Neural crest cell (in vitro differentiated cells): ENCODE measurements at regions not wholly inside any gene's neighbourhood (a gene's known extent, or its start where the extent isn't known, plus 50 kb on each side); places are given as distances from the start of the nearest gene placed in this dataset.

Experiments
- DNase-seq: peaks from one replicate; pipeline ENCODE4 v3.0.0; 2021; ENCODE audit warnings: low read depth, mixed read lengths, low spot score
- H3K27ac Mint-ChIP-seq: one replicate; pipeline ENCODE4 v1.8.0; 2021; ENCODE audit warnings: mild to moderate bottlenecking, mixed read lengths; ENCODE audit not compliant: unreplicated experiment
- H3K27me3 Mint-ChIP-seq: 2 replicates; pipeline ENCODE4 v1.8.0; 2021; ENCODE audit warnings: low read depth, mild to moderate bottlenecking, mixed read lengths
- H3K36me3 Mint-ChIP-seq: 2 replicates; pipeline ENCODE4 v1.8.0; 2021; ENCODE audit warnings: low read depth, mild to moderate bottlenecking, mixed read lengths
- H3K4me1 Mint-ChIP-seq: 2 replicates; pipeline ENCODE4 v1.8.0; 2021; ENCODE audit warnings: mixed read lengths
- H3K4me3 Mint-ChIP-seq: one replicate; pipeline ENCODE4 v1.8.0; 2021; ENCODE audit warnings: mild to moderate bottlenecking, mixed read lengths
- H3K9me3 Mint-ChIP-seq: 2 replicates; pipeline ENCODE4 v1.8.0; 2021; ENCODE audit warnings: mixed read lengths
- CTCF ChIP-seq: fragments of 200-600 bp; sonication (generic); conservative IDR thresholded peaks from 2 replicates; pipeline ENCODE4 v1.5.0; 2021; ENCODE audit warnings: antibody characterized with exemption, mild to moderate bottlenecking

- Mint-ChIP-seq H3K27ac (no peak overlapping the region), H3K4me3 (no peak overlapping the region)
- no peak for TF ChIP-seq CTCF
Measured at GRCh38 chr2:12199491-12200211, 453.2 kb downstream of the LPIN1 start.

GRCh38 chr2:12201369-12201768, 454.9 kb downstream of the LPIN1 start:
- no peak overlapping the region for H3K27ac Mint-ChIP-seq
- no peak for DNase-seq
- TF ChIP-seq CTCF, result no peak
- no peaks in the 10 kb centered on the region for H3K4me1 Mint-ChIP-seq
- peaks cover 10% of the 10 kb centered on the region for H3K9me3 Mint-ChIP-seq
- H3K4me3 Mint-ChIP-seq, result no peak overlapping the region
- no peaks in the 10 kb centered on the region for H3K27me3 Mint-ChIP-seq
- no peaks in the 10 kb centered on the region for H3K36me3 Mint-ChIP-seq

More at GRCh38 chr2:12199491-12200211, 453.2 kb downstream of the LPIN1 start:
- Mint-ChIP-seq H3K4me1 (no peaks in the 10 kb centered on the region), H3K9me3 (peaks cover 8% of the 10 kb centered on the region), H3K27me3 (no peaks in the 10 kb centered on the region), H3K36me3 (no peaks in the 10 kb centered on the region)
- DNase-seq, result no peak

- Mint-ChIP-seq H3K4me3 (no peak overlapping the region), H3K4me1 (no peaks in the 10 kb centered on the region), H3K27me3 (no peaks in the 10 kb centered on the region), H3K9me3 (peaks cover 8% of the 10 kb centered on the region), H3K36me3 (no peaks in the 10 kb centered on the region), H3K27ac (no peak overlapping the region)
- no peak for DNase-seq
- TF ChIP-seq CTCF, result no peak
Measured at GRCh38 chr2:12202313-12203075, 456.1 kb downstream of the LPIN1 start.

- DNase-seq, result no peak
- H3K27me3 Mint-ChIP-seq, result no peaks in the 10 kb centered on the region
- H3K4me1 Mint-ChIP-seq, result no peaks in the 10 kb centered on the region
Measured at GRCh38 chr2:12203528-12203927, 457.1 kb downstream of the LPIN1 start.

GRCh38 chr2:12205086-12205485, 458.7 kb downstream of the LPIN1 start:
- peaks cover 7% of the 10 kb centered on the region for H3K9me3 Mint-ChIP-seq
- TF ChIP-seq CTCF, result no peak
- H3K36me3 Mint-ChIP-seq, result no peaks in the 10 kb centered on the region
- no peak overlapping the region for H3K27ac Mint-ChIP-seq
- DNase-seq, result no peak
- H3K4me1 Mint-ChIP-seq, result no peaks in the 10 kb centered on the region
- no peak overlapping the region for H3K4me3 Mint-ChIP-seq
- no peaks in the 10 kb centered on the region for H3K27me3 Mint-ChIP-seq

More at GRCh38 chr2:12203528-12203927, 457.1 kb downstream of the LPIN1 start:
- no peak overlapping the region for H3K27ac Mint-ChIP-seq
- H3K4me3 Mint-ChIP-seq, result no peak overlapping the region
- H3K9me3 Mint-ChIP-seq, result peaks cover 5% of the 10 kb centered on the region
- no peak for TF ChIP-seq CTCF
- no peaks in the 10 kb centered on the region for H3K36me3 Mint-ChIP-seq
